Urinary bladder (tissue), 3 donors: ENCODE measurements at regions not wholly inside any gene's neighbourhood (a gene's known extent, or its start where the extent isn't known, plus 50 kb on each side); places are given as distances from the start of the nearest gene placed in this dataset.
"Not testable (repeated sequence)": the region's sequence is repeated elsewhere in the genome, so short reads cannot be mapped to it uniquely, and the experiment has no call there.

Experiments
- DNase-seq: peaks from one replicate; pipeline ENCODE4 v3.0.0-alpha.2; 2015; ENCODE audit errors: extremely low spot score
- H3K27ac ChIP-seq: one replicate; pipeline ENCODE4 v1.5.1; 2013; ENCODE audit warnings: low read depth, mild to moderate bottlenecking, moderate library complexity
- H3K36me3 ChIP-seq: one replicate; pipeline ENCODE4 v1.6.1; 2013; ENCODE audit warnings: mild to moderate bottlenecking, moderate library complexity; ENCODE audit not compliant: insufficient read depth
- H3K4me1 ChIP-seq: one replicate; pipeline ENCODE4 v1.6.1; 2013; ENCODE audit warnings: mild to moderate bottlenecking, moderate library complexity; ENCODE audit not compliant: insufficient read depth
- H3K4me3 ChIP-seq: one replicate; pipeline ENCODE4 v1.5.1; 2013; ENCODE audit warnings: low read depth, low read length
- WGBS: extraction: QIAGEN DNeasy Blood & Tissue Kit; methylation state at CpG from one replicate; pipeline ENCODE4 v1.1.7; 2013; 5-methylcytosine and 5-hydroxymethylcytosine counted together
- donor health status: healthy with polysubstance abuse.
- donor health status: healthy.

DNA sequence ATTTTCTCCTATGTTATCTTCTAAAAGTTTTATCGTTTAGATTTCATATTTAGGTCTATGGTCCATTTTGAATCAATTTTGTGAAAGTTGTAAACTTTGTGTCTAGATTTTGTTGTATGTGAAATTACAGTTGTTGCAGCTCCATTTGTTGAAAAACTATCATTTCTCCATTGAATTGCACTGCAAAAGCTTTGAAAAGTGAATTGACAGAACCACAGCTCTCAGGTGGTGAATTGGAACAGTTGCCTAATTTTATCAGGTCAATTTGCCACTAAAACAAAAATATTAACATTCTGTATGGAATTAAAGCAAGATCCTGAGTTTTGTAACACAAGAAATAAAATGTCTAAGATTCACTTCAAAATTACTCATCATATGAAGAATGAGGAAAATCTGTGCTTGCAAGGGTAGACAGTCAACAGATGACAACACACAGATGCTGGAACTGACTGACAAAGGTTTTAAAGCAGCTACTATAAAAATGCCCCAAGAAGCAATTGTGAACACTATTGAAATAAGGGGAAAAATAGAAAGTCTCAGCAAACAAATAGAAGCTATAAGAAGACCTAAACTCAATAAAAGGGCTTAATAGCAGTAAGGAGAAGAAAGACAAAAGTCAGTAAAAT is 346.7 kb downstream of the PAX1 start:
- no peaks in the 10 kb centered on the region for H3K36me3 ChIP-seq
- DNase-seq, result no peak
- no peaks in the 10 kb centered on the region for H3K4me1 ChIP-seq
- H3K27ac ChIP-seq, result no peak overlapping the region
- 81% methylated on average over 1 of the region's 1 CpG for WGBS
- H3K4me3 ChIP-seq, result no peak overlapping the region

DNA sequence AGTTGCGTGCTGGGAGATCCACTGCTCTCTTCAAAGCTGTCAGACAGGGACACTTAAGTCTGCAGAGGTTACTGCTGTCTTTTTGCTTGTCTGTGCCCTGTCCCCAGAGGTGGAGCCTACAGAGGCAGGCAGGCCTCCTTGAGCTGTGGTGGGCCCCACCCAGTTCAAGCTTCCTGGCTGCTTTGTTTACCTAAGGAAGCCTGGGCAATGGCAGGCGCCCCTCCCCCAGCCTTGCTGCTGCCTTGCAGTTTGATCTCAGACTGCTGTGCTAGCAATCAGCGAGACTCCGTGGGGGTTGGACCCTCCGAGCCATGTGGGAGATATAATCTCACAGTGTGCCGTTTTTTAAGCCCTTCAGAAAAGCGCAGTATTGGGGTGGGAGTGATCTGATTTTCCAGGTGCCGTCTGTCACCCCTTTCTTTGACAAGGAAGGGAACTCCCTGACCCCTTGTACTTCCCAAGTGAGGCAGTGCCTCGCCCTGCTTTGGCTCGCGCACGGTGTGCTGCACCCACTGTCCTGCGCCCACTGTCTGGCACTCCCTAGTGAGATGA is 340.6 kb downstream of the PAX1 start:
- not testable (repeated sequence) for DNase-seq, H3K4me3 ChIP-seq, H3K27ac ChIP-seq, H3K4me1 ChIP-seq, H3K36me3 ChIP-seq
- WGBS, result 50% methylated on average over 13 of the region's 13 CpGs

DNA sequence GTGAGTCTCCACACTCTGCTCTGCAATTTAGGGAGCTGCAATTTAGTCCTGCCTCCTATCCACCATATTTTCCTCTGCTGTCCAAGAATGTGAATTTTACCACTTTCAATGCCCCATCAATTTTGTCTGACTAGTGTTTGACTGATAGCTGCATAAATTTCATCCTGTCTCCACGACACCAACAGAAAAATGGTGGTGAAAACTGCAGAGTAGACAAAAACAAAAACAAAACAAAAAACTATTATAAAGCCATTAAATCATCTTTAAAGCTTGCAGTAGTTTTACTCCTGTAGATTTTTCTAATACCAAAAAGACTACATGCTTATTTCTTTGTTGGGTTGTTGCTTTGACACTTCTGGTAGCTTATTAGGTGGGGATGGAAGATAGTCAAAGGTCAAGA is 322.0 kb downstream of the PAX1 start:
- 58% methylated on average over 1 of the region's 1 CpG for WGBS
- no peak overlapping the region for H3K27ac ChIP-seq
- no peak overlapping the region for H3K4me3 ChIP-seq
- H3K4me1 ChIP-seq, result no peaks in the 10 kb centered on the region
- no peaks in the 10 kb centered on the region for H3K36me3 ChIP-seq
- no peak for DNase-seq

DNA sequence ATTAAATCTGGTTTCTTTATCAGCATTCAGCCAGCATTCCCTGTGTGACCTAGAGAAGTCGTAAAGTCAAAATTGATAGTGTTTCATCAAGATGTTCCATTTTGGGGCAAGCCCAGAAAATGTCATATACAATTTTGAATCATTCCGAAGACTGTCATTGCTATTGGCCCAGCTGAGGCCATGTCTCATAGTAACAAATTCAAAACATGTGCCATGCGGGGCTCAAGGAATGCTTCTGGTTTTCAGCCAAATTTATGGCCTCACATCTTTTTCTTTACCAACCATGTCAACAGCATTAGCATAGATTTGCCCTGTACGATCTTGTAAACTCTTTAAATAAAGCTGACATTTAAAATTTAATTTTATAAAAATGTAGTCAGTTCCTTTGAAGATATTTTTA is 314.7 kb downstream of the PAX1 start:
- no peaks in the 10 kb centered on the region for H3K4me1 ChIP-seq
- DNase-seq, result no peak
- WGBS, result 66% methylated on average over 4 of the region's 4 CpGs
- H3K4me3 ChIP-seq, result no peak overlapping the region
- H3K27ac ChIP-seq, result no peak overlapping the region
- H3K36me3 ChIP-seq, result no peaks in the 10 kb centered on the region

DNA sequence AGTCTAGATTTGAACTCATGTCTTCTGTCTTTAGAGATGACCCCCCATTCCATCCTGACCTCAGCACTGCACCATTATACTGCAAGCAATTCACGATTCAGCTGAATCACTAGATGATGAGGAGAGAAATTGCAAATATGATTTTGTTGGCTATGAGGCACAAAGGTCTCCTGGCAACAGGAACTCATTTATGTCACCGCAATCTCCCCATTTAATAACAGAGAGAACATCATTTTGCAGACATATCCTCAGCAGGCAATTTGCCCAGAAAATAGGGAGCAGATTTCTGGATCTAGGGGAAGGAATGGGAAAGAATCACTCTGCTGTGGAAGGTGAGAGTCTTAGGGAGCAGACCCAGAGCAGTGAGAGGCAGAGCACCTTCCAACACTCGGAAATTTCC is 303.0 kb downstream of the PAX1 start:
- DNase-seq, result no peak
- H3K36me3 ChIP-seq, result no peaks in the 10 kb centered on the region
- no peaks in the 10 kb centered on the region for H3K4me1 ChIP-seq
- 73% methylated on average over 3 of the region's 3 CpGs for WGBS
- no peak overlapping the region for H3K27ac ChIP-seq
- no peak overlapping the region for H3K4me3 ChIP-seq

DNA sequence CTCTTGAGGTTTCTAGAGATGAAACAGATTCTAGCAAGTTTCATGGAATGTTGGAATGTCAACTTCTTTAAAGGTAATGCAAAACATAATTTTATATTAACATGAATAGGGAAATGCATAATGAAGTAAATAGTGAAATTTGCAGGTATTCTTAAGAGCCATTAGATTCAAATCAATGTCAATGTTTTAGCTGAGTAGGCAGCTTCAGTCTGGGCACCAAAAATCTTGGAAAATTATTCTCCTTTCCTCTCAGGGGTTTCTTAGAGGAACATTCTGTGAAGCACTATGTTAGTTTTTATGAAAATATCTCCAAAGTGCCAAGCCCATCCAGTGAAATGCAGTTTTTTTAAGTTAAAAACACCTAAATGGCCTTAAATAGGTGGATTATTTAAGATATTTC is 300.8 kb downstream of the PAX1 start:
- H3K36me3 ChIP-seq, result no peaks in the 10 kb centered on the region
- DNase-seq, result no peak
- no peak overlapping the region for H3K27ac ChIP-seq
- no peak overlapping the region for H3K4me3 ChIP-seq
- no peaks in the 10 kb centered on the region for H3K4me1 ChIP-seq

DNA sequence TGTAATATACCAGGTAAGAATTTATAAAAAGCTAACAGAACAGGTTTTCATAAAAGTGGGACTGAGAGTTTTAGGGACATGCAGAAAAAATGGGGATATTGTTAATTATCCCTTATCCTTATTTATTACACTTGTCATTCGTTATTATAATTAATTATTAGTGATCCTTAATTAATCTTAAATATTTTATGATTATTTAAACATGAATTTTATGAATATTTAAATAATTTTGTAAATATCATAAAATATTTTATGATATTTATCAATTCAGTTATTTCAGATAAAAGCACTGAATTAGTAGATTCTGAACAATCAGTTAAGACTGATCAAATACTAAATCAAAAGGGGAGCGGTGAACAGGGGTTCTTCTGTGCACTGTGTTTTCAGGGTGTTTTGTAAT is 300.1 kb downstream of the PAX1 start:
- 47% methylated on average over 2 of the region's 2 CpGs for WGBS
- no peak for DNase-seq
- Histone ChIP-seq H3K27ac (no peak overlapping the region), H3K4me1 (no peaks in the 10 kb centered on the region), H3K36me3 (no peaks in the 10 kb centered on the region), H3K4me3 (no peak overlapping the region)

DNA sequence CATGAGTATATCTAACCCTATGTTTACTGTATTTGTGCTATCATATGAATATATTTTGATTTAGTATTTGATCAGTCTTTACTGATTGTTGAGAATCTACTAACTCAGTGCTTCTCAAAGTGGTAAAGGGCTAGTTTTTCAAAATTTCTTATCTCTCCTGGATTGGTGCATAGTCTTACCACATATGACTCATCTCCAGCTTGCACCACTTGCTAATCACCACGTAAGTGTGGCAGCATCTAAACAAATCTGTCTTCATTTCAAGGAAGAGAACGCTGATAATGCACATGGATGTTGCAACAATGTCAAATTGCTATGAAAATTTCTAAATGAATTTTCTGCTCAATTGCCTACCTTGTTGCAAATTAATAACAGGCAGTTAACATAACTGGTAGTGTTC is 299.5 kb downstream of the PAX1 start:
- DNase-seq, result no peak
- Histone ChIP-seq H3K27ac (no peak overlapping the region), H3K36me3 (no peaks in the 10 kb centered on the region), H3K4me3 (no peak overlapping the region), H3K4me1 (no peaks in the 10 kb centered on the region)
- 65% methylated on average over 2 of the region's 2 CpGs for WGBS

DNA sequence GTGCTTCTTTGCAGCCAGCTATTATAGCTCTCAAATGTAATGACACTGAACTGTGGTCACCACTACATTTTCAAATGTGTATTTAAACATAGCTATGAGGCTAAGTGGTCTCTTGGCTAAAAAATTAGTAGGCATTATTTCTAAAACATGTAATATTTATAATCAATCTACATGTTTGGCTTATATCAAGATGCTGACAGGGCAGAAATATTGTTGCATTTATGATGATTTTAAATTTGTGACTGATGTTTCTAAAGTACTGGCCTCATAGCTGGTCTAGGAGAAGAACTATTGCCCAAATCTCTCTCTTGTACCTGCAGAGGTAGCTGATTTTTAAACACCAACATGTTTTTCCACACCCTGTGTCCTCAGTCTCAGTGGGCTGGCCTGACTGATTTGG is 298.2 kb downstream of the PAX1 start:
- Histone ChIP-seq H3K4me1 (no peaks in the 10 kb centered on the region), H3K36me3 (no peaks in the 10 kb centered on the region), H3K4me3 (no peak overlapping the region), H3K27ac (no peak overlapping the region)
- no peak for DNase-seq

DNA sequence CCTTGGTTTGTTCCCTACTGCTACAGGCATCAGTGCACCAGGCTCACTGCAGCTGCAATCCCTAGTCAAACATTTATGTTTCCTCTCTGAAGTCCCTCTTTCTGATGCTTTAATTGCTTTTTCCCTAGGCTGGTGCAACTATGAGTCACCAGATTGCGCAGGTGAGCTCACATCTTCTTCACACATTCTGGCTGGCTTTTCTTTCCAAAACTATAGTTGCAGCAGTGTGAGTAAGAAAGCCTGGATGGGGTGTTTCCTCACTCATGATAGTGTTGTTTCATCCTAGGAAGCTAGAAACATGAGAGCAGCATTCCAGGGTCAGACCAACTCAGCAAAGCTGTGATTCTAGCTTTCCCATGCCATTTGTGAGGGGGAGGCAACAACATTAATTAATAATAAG is 296.4 kb downstream of the PAX1 start:
- Histone ChIP-seq H3K27ac (no peak overlapping the region), H3K4me3 (no peak overlapping the region), H3K4me1 (no peaks in the 10 kb centered on the region), H3K36me3 (no peaks in the 10 kb centered on the region)
- DNase-seq, result no peak
- WGBS, result 59% methylated on average over 1 of the region's 1 CpG

DNA sequence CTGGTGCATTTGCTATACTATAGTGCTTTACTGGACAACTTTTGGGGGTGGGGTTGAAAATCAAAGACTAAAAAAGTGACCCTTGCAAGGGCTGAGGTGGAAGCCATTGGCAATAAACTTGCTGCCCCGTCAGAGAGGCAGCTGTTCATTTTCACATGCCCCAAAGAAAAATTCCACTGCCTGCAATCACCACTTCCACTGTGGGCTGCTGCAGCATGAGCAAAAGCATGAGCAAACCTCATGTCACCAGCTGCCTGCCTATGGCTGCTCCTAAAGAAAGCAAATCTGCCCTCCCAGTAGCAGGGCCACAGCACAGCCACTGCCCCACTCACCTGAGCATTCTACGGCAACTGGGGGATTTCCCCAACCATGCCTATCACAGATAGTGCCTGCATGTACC is 290.0 kb downstream of the PAX1 start:
- DNase-seq, result no peak
- Histone ChIP-seq H3K4me1 (no peaks in the 10 kb centered on the region), H3K36me3 (no peaks in the 10 kb centered on the region), H3K27ac (no peak overlapping the region), H3K4me3 (no peak overlapping the region)
- WGBS, result 54% methylated on average over 2 of the region's 2 CpGs

DNA sequence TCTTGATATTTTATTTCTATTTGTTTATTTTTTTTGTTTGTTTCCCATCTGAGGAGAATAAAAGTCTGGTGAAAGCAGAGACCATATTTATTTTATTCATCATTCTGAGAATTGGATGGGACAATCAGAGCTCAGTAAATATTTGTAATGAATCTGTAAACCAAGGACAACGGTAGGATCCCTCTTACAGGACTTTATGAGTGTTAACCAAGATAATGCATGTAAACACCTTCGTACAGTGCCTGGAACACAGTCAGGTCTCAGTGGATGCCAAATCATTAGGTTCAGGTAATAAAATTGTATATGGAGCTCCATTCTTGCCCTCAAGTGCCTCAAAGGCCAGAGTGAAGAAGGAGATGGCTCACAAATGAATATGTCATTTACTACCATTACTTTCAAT is 288.7 kb downstream of the PAX1 start:
- DNase-seq, result no peak
- H3K4me1 ChIP-seq, result no peaks in the 10 kb centered on the region
- H3K36me3 ChIP-seq, result no peaks in the 10 kb centered on the region
- WGBS, result 36% methylated on average over 2 of the region's 2 CpGs
- H3K27ac ChIP-seq, result no peak overlapping the region
- no peak overlapping the region for H3K4me3 ChIP-seq

DNA sequence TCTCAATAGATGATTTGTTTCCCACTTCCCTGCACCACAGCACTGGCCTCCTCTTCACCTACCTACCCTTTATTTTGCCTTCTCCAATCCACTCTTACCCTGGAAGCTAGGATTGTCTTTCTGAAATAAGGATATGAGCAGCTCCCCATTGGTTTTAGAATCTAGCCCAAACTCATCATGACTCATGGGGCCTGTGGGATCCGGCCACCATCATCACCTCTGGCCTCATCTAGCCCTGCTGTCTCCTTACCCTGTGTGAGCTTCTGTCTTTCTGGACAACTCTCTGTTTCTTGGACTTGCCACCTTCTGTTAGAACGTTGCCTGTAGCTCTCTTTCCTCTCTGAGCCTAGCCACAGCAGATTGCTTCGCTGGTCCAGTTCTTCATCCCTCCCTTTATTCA is 277.1 kb downstream of the PAX1 start:
- no peaks in the 10 kb centered on the region for H3K36me3 ChIP-seq
- H3K27ac ChIP-seq, result no peak overlapping the region
- H3K4me3 ChIP-seq, result no peak overlapping the region
- no peaks in the 10 kb centered on the region for H3K4me1 ChIP-seq
- no peak for DNase-seq
- WGBS, result 68% methylated on average over 3 of the region's 3 CpGs

DNA sequence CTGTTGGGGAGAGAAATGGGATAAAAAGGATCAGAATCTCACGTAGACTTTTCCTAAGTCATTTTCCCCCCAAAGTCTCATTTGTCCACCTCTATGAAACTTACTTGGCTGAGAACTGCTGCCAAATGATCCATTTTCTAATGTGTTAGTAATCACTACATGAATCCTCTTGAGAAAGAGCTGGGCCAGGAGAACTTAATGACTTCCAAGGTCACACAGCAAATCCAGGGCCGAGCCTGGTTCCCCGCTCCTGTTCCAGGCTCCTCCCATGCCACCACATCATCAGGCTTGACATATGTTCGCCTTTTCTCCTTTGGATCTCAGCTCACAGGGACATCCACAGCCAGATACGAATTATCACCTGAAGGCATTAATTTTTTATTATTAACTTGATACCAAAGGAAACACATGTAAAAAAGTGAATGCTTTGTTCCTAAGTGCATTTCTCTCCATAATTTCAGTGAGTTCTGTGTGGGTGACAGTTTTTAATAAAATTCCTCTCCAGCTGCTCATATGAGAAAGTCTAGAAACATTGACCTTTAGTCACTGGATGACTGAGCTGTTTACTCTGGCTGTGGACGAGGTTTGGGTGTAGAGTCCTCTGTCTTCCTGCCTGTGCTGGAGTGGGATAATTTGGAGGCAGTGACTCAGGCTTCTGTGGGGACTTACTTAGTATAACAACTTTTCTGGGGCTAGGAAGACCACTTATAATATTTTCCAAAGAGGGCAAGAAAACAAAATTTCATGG is 276.3 kb downstream of the PAX1 start:
- no peak overlapping the region for H3K27ac ChIP-seq
- H3K36me3 ChIP-seq, result no peaks in the 10 kb centered on the region
- H3K4me3 ChIP-seq, result no peak overlapping the region
- no peak for DNase-seq
- no peaks in the 10 kb centered on the region for H3K4me1 ChIP-seq
- 65% methylated on average over 6 of the region's 6 CpGs for WGBS
